Activated naive CD4-positive, alpha-beta T cell treated with Interleukin-2 at 50 U/mL for 16 hours (primary cell): ENCODE measurements at regions not wholly inside any gene's neighbourhood (a gene's known extent, or its start where the extent isn't known, plus 50 kb on each side); places are given as distances from the start of the nearest gene placed in this dataset.

Experiments used
- DNase-seq: peaks from one replicate; pipeline ENCODE4 v3.0.0-alpha.2; 2020

- no peak for DNase-seq
These were observed 525.2 kb upstream of the GOT2 start for GRCh38 chr16:59259074-59259949.

GRCh38 chr16:59252317-59252716 is 518.2 kb upstream of the GOT2 start:
- no peak for DNase-seq

- DNase-seq: no peak
These were observed 514.9 kb upstream of the GOT2 start for GRCh38 chr16:59249011-59249410.

DNA sequence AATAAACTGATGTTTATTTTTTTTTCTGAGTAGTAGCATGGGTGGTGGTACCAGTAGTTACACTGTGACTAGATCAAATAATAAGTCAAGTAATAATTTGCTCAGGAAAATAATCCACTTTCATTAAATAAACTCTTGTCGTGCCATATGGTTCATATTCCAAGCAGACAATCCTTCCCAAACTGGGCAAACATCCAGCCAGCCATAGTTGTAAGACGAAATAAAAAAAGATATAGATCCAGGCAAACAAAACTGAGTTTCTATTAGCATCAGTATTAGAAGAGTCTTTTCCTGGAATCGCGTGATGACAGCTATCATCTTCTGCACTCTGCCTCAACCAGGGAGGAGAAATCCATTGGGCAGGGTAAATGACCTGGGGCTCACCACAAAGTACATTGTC is 508.4 kb upstream of the GOT2 start:
- DNase-seq: no peak

DNA sequence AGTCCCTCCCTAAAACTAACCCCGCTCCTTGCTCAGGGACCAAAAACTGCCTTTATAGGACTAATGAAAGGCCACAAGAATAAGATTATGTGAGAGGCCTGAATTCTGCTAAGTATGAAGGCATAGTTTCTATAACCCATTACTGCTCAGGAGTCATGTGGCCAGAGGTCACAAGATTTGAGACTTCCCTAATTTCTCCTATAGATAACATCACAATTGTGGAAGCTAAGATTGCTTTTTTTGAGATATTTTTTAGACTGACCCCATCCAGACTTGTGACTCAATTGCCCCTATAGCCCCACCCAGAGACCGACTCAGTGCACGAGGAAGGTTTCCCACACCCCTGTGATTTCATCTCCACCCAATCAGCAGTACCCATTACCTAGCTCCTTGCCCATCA is 504.1 kb upstream of the GOT2 start:
- DNase-seq: no peak

DNA sequence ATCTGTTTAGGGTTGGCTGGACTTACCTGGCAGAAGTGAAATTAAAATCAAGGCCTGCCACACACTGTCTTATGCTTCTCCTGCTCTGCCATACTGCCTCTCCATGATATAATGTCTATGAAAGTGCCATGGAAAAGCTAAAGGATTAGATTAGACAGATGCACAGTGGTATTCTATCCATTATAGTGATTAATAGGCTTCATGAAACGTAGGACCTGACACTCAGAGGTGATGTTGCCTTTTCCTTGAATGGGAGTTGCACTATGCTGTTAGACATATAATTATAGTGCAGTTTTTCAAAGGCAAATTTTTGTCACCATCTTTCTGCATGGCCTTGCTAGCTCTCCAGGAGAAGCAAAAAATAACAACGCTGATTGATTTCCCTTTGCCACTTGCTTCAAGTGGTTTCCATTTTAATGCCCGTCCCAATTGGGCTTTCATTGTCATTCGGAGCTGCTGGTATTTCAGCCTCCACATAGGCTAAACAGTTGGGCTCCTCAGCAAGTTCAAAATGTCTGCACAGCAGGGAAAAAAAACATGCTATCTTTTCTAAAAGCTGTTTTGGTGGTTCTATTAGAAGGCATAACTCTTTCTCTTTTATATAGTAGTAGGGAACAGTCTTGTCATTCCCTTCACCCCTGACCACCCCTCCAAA is 502.8 kb upstream of the GOT2 start:
- DNase-seq: no peak

- no peak for DNase-seq
These were observed 490.3 kb upstream of the GOT2 start for GRCh38 chr16:59224401-59224800.

DNA sequence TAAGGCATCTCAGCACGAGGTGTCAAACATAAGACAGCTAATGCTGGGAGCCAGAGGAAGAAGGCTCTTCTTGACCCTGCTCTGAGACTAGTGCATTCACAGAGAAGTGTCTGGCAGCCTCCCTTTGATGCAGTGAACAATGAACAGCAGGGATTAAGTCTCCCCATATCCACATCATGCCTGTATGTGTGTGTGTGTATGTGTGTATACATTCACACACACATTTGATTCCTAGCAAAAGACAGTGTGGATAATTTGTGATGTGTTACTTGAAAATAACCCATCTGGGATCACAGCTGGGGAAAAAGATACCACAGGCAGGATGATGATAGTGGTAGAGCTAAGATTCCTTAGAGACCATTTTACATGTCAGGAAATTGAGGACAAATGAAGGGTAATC is 485.9 kb upstream of the GOT2 start:
- DNase-seq: no peak

- DNase-seq: no peak
These were observed 482.2 kb upstream of the GOT2 start for GRCh38 chr16:59216291-59216690.

- no peak for DNase-seq
These were observed 480.3 kb upstream of the GOT2 start for GRCh38 chr16:59214455-59214854.

- no peak for DNase-seq
These were observed 479.8 kb upstream of the GOT2 start for GRCh38 chr16:59213952-59214351.

DNA sequence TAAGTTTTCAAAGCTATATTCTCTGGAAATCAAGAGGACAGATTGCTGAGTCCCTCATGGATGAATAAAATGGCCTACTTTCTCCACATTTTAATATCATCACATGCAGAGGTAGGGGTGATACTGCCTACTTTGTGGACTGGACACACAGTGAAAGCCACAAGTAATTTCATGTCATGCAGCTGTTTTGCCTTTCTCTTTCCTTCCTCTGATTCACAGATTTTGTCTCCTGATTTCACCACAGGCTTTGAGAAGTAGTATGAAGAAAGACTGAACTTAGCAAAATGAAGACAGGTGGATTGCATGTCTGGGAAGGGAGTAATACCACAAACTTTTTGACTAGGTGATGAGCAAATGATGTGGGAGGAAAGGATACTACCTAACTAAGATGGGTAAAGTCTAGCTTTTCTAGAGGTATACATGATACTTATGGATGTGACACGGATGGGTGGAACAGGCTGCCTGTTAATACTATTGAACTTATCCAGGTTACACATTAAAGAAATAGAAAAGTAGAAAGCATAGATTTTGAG is 478.4 kb upstream of the GOT2 start:
- DNase-seq: no peak

DNA sequence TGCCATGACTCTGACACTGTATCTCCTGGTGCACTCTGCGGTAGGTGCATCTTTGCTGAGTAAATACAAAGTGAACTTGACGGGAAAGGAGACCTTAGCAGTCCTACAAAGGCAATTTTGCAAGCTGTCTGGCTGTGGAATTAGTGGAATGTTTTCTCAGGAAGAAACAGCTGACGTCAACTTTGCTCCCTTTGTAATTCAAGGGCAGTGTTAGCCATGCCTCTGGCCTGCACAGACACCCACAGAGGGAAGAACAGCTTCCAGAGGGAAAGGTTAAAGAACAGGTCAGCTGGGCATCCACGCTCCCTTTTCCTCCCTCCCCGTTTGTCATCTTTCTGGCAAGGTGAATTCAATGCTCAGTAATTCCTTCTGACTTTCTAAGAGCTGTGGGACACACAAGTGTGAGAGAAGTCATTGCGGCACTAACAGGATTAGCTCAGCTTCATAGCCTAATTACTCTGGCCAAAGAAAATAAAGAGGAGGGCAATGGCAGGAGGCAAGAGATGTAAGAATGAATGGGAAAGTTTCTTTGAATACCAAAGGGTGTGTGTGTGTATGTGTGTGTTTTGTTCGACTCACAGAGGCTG is 476.9 kb upstream of the GOT2 start:
- no peak for DNase-seq

- DNase-seq: no peak
These were observed 471.3 kb upstream of the GOT2 start for GRCh38 chr16:59205403-59205802.

DNA sequence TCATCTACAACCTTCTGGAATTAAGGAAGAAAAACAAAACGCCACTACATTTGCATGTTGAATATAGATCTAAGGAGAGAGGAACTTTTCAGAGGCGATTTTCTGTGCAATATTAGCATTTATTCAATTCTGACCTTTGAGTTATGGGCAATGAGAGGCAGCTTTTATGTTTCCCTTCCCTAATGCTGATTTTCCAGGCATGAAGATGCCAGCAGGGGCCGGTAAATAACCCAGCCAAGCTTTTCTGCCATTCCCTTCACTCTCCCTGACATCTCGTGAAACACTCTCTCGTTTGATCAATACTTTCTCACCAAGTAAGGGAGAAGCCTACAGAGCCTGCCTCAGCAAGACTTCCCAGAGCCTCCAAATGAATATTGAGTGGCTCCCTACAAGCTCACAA is 470.5 kb upstream of the GOT2 start:
- DNase-seq: no peak

- no peak for DNase-seq
These were observed 468.2 kb upstream of the GOT2 start for GRCh38 chr16:59202233-59202862.

- DNase-seq: no peak
These were observed 467.7 kb upstream of the GOT2 start for GRCh38 chr16:59201821-59202220.

- DNase-seq: no peak
These were observed 467.0 kb upstream of the GOT2 start for GRCh38 chr16:59201160-59201559.

DNA sequence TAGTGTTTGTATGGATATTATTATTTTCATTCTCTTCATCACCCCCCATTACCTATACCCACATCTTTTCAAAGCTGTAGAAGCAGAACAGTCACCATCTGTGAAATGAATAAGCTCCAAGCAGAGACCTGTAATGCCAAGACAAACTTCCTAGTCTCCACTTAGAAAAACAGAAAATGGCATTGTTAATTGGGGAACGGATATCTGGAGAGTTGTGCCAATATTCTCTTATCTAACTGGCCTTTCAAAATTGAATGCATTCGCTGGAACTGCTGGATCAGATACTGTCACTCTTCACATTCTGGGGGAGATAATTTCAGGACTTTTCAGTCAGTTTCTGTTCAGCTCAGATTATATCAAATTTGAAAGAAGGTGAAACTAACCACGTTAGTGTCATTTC is 464.4 kb upstream of the GOT2 start:
- DNase-seq: no peak

GRCh38 chr16:59195242-59195641 is 461.1 kb upstream of the GOT2 start:
- DNase-seq: no peak

DNA sequence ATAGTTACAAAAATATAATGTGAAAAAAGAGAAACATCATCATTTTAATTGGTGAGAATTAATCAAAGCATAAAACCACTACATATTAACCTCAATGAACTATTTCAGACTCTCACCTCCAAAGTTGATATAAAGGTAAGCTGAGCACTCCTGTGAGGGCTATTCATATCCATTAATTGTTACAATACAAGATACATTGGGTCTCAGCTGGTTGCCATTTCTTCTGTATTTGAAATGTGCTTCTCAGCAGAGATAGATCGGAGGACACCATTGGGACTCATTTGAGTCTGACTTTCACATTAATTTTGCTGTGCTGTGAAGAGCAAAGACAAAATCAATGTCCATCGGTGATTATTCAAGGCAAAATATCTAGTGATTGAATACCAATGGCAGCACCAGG is 459.5 kb upstream of the GOT2 start:
- DNase-seq: no peak

DNA sequence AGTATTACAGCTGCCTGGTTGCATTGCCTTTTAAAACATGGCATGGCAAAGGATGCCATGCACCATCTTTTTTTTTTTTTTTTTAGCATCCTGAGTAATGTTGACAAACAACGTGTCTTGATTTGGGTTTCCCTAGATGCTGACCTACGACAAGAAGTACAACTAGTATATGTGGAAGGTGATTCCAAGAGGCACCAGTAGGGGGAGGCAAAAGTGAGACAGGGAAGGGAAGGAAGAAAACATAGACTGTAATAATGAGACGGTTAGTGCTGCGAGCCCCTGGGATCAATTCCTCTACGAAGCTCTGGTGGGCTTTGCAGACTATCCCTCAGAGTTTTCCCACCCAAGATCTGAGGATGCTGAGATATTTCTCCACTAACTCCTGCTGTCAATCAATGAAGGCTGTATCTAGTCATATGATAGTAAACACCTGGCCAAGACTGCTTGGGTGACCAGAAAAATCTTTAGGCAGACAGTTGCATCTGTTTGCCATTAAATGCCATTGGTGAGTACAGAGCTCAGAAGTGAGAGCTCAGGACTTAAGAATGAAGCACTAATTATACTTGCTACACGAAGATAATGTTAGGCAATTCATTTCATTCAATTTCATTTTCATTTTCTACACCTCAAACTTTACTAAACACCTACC is 458.6 kb upstream of the GOT2 start:
- DNase-seq: no peak

DNA sequence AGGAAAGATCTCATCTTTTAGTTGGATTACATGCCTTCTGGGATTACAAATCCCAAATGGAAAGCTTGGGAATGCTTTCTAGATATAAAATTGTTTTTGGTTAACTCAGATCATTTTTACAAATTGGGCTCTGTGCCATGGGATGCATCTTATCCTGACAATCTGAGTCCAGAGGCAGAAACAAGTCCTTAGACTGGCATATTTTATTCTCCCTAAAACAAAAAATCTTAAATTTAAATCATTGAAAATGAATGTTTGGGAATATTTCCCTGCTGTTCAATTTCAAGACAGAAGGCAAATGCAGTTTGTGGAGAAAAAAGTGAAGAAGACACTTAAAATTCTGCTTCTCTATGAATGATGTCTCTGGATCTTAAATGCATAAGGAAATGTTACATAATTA is 456.6 kb upstream of the GOT2 start:
- no peak for DNase-seq
